ENCODE measurements at regions not wholly inside any gene's neighbourhood (a gene's known extent, or its start where the extent isn't known, plus 50 kb on each side); places are given as distances from the start of the nearest gene placed in this dataset.
A peak's percentile ranks its signal among the peaks of the same experiment; 100 is the strongest.
"Not testable (repeated sequence)": the region's sequence is repeated elsewhere in the genome, so short reads cannot be mapped to it uniquely, and the experiment has no call there.

DNA sequence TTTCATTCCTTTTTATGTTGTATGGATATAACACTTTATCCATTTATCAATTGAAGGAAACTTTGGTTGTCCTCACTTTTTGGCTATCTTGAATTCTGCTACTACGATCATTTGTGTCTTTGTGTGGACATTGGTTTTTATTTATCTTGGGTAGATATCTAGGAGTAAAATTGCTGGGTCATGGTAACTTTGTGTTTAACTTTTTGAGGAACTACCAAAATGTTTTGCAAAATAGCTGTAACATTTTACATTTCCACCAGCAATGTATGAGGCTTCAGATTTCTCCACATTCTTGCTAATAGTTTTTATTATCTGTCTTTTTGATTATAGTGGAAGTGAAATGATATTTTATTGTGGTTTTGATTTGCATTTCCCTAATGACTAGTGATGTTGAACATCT is 55.6 kb downstream of the TLNRD1 start:
- no peak for DNase-seq (ENCODE audit: low spot score)

DNA sequence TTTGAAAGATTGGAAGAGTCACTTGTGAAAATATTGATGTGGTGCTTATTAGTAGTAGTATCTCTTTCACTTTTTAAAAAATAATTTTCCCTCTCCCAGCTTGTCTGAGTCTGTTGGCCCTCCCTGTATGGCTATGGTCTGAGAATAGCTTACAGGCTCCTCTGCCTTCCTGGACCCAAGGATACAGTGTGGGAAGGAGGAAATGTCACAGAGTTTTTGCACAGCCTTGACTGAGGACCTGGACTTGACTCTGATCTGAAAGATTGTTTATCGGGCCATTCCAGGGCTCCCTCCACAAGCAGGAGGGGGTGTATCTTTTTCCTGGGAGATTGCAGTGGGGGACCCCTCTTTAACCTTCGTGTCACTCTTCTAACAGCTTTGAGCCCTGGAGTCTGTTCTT is 59.7 kb downstream of the TLNRD1 start:
- no peak for DNase-seq (ENCODE audit: low spot score)

DNA sequence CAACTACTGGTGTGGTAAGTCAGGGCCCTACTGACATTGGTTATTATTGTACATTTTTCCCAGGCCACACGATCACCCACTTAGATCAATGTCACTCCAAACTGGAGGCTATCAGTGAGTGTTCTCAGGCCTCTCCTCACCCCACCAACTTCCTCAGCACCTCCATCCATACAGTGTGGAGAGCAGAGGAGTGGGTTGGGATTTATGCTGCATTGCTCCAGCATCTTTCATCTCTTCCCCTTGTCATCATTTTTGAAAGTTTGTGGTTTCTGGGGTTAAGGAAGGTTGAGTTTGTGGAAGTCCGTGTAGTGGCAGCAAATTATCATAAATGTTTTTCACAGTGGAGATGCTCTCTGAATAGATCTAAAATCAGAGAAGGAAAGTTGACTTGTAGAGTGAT is 60.2 kb downstream of the TLNRD1 start:
- DNase-seq (ENCODE audit: low spot score) = no peak

DNA sequence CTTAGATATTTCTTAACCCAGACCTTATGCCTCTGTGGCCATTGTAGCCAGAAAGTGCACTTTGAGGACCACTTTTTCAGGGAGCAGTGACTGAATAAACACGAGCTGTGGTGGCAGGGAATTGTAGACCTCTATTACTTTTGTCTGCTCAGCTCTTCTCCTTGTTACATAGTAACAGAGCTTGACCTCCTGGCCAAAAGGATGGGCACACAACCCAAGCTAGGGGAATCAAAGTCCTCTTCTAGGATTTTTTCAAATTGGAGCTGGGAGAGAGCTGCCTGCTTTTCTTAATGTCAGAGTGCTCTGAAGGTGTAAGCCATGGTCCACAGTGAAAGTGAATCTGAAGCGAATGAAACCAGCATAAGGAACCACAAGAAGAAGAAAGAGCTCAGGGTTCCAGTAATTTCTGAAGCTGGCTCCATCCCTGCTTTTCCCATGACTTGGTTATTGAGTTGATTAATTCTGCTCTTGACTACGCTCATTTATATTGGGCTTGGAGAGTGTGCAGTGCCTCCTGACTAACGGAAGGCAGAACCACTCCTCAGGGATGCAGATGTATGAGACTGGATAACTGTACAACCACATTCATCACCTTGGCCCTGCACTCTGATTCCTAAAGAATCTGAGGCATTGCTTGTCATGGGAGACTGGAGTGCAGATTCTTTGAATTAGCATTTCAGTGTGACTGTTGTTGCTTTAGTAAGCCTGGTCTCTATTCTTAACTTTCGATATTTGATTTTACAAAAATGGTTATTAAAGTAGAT is 60.9 kb downstream of the TLNRD1 start:
- DNase-seq (ENCODE audit: low spot score) = no peak

DNA sequence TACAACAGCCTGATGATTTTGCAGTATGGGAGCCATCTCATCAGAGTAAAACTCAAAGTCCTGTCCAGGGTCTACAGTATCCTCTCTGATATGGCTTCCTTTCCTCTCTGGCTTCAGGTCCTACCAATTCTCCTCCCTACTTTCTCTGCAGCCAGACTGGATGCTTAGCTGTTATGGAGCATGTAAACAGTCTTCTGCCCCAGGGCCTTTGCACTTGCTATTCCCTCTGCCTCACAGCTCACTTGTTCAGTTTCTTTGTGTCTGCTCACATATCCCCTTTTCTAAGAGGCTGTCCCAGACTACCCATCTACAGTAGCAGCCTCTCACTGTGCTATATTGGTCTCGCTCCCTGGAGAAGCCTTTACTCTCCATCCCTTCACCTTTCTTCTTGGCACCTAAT is 62.2 kb downstream of the TLNRD1 start:
- no peak for DNase-seq (ENCODE audit: low spot score)

DNA sequence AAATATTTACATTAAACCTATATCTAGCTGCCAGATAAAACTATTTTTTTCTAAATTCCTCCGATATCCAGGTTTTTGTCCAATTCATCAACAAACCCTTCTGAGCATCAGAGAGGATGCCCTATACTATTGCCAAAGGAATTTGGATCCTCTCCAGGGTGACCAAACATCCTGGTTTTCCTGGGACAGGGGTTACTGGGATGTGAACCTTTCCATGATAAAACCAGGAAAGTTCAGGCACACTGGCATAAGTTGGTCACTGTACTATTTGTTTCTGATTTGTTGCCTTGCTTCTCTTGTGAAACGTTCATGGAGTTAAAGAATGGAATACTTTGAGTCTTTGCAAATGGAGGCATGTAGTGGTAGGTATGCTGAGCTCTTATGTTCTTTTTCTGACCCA is 63.5 kb downstream of the TLNRD1 start:
- no peak for DNase-seq (ENCODE audit: low spot score)

DNA sequence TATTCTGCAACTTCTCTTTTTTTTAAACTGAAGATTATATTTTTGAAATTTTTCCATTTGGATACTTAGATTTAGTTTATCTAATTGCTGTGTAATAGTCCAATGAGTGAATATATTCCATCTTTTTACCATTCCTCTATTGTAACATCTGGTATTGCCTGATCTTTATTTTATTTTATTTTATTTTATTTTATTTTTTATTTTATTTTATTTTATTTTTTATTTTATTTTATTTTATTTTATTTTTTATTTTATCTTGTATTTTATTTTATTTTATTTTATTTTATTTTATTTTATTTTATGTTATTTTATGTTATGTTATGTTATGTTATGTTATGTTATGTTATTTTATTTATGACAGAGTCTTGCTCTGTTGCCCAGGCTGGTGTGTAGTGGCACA is 66.5 kb upstream of the CFAP161 start:
- not testable (repeated sequence) for DNase-seq (ENCODE audit: low spot score)

DNA sequence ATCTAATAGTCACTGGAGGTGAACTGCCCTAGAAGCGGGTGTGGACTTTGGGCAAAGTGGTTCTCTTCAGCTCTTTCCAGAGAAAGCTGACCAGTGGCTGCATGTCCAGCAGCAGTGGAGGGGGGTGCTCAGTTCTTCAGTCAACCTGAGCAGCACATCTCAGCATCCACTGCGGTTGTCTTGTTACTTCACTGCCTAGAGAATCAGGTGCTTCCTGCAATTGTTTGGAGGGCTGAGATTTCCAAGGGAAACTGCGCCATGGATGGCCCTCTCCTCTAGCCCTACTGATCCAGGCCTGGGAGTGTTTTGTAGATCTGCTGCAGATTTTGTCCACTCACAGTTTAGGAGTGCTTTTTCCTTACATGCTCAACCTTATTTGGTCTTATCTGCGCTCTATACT is 65.6 kb upstream of the CFAP161 start:
- no peak for DNase-seq (ENCODE audit: low spot score)

GRCh38 chr15:81069356-81069755 is 64.7 kb upstream of the CFAP161 start:
- no peak for DNase-seq (ENCODE audit: low spot score)

- no peak for DNase-seq (ENCODE audit: low spot score)
Measured at GRCh38 chr15:81069909-81070308, 64.2 kb upstream of the CFAP161 start.

GRCh38 chr15:81071120-81071519 is 63.0 kb upstream of the CFAP161 start:
- no peak for DNase-seq (ENCODE audit: low spot score)

GRCh38 chr15:81071705-81072104 is 62.4 kb upstream of the CFAP161 start:
- DNase-seq (ENCODE audit: low spot score) = no peak

DNA sequence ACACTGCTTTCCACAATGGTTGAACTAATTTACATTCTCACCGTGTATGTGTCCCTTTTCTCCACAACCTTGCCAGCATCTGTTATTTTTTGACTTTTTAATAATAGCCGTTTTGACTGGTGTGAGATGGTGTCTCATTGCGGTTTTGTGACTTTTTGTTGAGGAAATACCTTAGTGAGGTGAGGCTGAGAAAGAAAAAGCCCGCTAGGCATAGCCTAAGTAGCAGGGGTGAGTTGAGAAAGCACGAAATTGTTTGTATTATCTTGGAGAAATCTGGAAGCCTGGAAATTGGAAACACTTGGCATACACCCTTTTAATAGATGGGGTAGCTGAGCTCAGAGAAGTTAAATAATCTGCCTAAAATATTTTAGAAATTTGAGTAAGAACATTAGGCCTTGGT is 61.5 kb upstream of the CFAP161 start:
- DNase-seq (ENCODE audit: low spot score) = no peak

- DNase-seq (ENCODE audit: low spot score) = peak; percentile 29
Measured at GRCh38 chr15:81073801-81074200, 60.3 kb upstream of the CFAP161 start.

GRCh38 chr15:81074773-81075172 is 59.3 kb upstream of the CFAP161 start:
- no peak for DNase-seq (ENCODE audit: low spot score)

DNA sequence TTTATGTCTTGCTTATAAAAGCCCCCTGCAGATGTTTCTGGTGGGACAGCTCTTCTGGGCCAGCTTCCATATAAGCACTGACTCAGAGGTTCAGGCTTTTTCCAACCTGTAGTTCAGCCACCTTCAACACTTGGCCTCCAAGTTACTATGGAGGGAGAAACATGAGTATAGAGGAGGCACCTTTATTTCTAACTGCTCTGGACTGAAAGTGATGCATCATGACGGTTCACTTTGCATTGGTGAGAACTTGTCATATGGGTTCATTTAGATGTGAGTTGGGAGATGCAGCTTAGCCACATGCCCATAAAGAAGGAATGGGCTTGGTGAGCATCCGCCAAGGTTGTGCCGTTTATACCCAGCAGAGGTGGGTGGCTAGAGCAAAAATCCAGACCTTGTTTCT is 58.8 kb upstream of the CFAP161 start:
- no peak for DNase-seq (ENCODE audit: low spot score)

DNA sequence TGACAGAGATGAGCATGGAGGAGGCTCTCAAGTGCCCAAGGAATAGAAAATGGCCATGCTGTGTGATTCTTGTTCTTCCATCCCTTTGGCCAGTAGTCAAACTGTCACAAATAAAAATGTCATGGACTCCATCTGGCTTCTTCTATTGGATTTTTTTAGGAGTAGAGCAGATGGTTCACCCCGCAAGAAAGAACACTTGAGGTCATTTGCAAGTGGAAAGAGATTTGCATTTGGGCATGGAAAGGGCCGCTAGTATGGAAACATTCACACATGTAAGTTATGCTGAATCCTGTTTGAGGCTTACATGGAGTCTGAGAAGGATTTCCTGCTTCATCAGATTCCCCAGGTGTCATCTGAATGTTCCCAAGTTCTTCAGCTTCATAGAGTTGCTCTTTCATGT is 53.1 kb upstream of the CFAP161 start:
- DNase-seq (ENCODE audit: low spot score) = no peak

GRCh38 chr15:81083201-81083600 is 50.9 kb upstream of the CFAP161 start:
- DNase-seq (ENCODE audit: low spot score) = no peak

Measured in pons (tissue), 1 donor.